ENCODE measurements at regions not wholly inside any gene's neighbourhood (a gene's known extent, or its start where the extent isn't known, plus 50 kb on each side); places are given as distances from the start of the nearest gene placed in this dataset.

DNA sequence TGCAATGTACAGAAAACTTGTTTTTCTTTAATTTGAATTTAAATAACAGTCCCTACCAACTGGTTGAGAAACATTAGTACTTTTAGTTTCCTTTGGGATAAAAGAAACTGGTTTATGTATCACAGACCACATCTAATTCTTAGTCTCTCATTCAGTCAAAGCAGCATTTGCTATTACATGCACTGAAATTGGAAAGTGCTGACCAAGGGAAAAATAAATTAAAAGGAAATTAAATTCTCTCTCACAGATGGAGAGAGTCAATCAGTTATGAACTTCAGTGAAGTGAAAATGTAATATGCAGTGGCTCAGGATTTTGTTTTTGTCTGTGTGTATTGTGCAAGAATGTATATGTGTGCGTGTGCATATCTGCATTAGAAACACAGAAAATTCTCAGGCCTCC is 121.7 kb downstream of the TUSC1 start:
- TF ChIP-seq, protein P1, sequence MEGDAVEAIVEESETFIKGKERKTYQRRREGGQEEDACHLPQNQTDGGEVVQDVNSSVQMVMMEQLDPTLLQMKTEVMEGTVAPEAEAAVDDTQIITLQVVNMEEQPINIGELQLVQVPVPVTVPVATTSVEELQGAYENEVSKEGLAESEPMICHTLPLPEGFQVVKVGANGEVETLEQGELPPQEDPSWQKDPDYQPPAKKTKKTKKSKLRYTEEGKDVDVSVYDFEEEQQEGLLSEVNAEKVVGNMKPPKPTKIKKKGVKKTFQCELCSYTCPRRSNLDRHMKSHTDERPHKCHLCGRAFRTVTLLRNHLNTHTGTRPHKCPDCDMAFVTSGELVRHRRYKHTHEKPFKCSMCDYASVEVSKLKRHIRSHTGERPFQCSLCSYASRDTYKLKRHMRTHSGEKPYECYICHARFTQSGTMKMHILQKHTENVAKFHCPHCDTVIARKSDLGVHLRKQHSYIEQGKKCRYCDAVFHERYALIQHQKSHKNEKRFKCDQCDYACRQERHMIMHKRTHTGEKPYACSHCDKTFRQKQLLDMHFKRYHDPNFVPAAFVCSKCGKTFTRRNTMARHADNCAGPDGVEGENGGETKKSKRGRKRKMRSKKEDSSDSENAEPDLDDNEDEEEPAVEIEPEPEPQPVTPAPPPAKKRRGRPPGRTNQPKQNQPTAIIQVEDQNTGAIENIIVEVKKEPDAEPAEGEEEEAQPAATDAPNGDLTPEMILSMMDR (IDR thresholded peaks at IDR 0.05) = no peak
- Mint-ChIP-seq H3K27me3 (no peaks in the 10 kb centered on the region), H3K4me3 (no peak overlapping the region), H3K9me3 (no peaks in the 10 kb centered on the region), H3K36me3 (ENCODE audit: low read depth) (no peaks in the 10 kb centered on the region), H3K4me1 (no peaks in the 10 kb centered on the region), H3K27ac (no peak overlapping the region)
- no peak for DNase-seq
- CTCF ChIA-PET = no interaction called here
- ATAC-seq (ENCODE audit: low read depth) = no peak
- POLR2A ChIA-PET = no interaction called here
- intact Hi-C loops (cut with micrococcal nuclease) = no loop called here

DNA sequence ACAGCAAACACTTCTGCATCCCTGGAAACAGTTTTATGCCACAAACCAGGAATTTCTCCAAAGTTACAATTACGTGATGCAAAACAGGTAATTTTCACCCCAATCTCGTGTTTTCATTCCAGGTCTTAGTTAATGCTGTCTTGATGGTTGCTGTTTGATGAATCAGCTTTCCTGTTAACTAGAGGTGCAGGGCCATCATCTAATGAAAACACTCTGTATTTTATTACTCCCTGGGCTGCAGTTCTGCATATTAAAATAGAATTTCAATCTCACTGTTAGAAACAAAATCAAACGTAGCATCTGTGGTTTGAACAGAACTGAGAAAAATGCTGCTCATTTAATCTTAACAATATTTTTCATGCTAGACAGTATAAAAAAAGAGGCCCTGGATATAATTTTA is 129.4 kb downstream of the TUSC1 start:
- Mint-ChIP-seq H3K4me1 (no peaks in the 10 kb centered on the region), H3K27ac (no peak overlapping the region), H3K36me3 (ENCODE audit: low read depth) (no peaks in the 10 kb centered on the region), H3K27me3 (no peaks in the 10 kb centered on the region), H3K4me3 (no peak overlapping the region), H3K9me3 (no peaks in the 10 kb centered on the region)
- TF ChIP-seq, protein P1 (IDR thresholded peaks at IDR 0.05) = no peak
- intact Hi-C loops (cut with micrococcal nuclease) = no loop called here
- DNase-seq (no peak), ATAC-seq (ENCODE audit: low read depth) (no peak)
- ChIA-PET CTCF (no interaction called here), POLR2A (no interaction called here)

DNA sequence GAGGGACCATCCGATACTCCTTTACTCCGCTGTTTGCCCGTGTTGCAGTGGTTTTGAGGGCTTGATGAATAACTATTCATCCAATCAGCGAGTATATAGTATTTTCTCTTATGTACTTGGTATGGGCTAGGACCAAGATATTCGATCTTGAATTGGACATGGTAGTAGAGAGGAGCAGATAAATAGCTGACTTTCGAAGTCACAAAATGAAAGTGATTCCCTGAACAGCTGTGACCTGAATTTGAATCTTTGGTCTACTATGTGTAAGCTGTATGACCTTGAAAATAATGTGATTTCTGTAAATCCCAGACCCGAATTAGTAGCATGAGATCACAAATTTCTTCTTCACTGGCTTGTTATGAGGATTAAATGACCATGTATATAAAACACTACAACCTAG is 134.4 kb downstream of the TUSC1 start:
- no peaks in the 10 kb centered on the region for H3K4me1 Mint-ChIP-seq
- POLR2A ChIA-PET = no interaction called here
- no peak overlapping the region for H3K27ac Mint-ChIP-seq
- H3K4me3 Mint-ChIP-seq = no peak overlapping the region
- TF ChIP-seq, protein P1 (IDR thresholded peaks at IDR 0.05) = no peak
- ATAC-seq (ENCODE audit: low read depth) = no peak
- no peak for DNase-seq
- CTCF ChIA-PET = no interaction called here
- H3K36me3 Mint-ChIP-seq (ENCODE audit: low read depth) = no peaks in the 10 kb centered on the region
- no peaks in the 10 kb centered on the region for H3K27me3 Mint-ChIP-seq
- intact Hi-C loops (cut with micrococcal nuclease) = no loop called here
- no peaks in the 10 kb centered on the region for H3K9me3 Mint-ChIP-seq

DNA sequence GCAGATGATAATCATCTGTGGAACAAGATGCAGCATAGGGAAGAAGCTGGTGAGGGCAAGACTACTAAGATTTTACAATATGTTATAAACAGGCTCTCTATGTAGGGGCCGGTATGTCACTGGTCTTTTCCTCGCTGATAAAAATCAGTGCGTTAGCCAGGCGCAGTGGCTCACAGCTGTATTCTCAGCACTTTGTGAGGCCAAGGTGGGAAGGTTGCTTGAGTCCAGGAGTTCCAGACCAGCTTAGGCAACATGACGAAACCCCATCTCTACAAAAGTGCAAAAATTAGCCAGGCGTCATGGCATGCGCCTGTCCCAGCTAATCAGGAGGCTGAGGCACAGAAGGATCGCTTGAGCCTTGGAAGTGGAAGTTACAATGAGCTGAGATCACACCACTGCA is 135.9 kb downstream of the TUSC1 start:
- intact Hi-C loops (cut with micrococcal nuclease) = no loop called here
- no peak overlapping the region for H3K27ac Mint-ChIP-seq
- no peak overlapping the region for H3K4me3 Mint-ChIP-seq
- ChIA-PET POLR2A (no interaction called here), CTCF (no interaction called here)
- H3K36me3 Mint-ChIP-seq (ENCODE audit: low read depth) = no peaks in the 10 kb centered on the region
- TF ChIP-seq, protein P1 (IDR thresholded peaks at IDR 0.05) = no peak
- DNase-seq (no peak), ATAC-seq (ENCODE audit: low read depth) (no peak)
- no peaks in the 10 kb centered on the region for H3K27me3 Mint-ChIP-seq
- H3K9me3 Mint-ChIP-seq = no peaks in the 10 kb centered on the region
- no peaks in the 10 kb centered on the region for H3K4me1 Mint-ChIP-seq

DNA sequence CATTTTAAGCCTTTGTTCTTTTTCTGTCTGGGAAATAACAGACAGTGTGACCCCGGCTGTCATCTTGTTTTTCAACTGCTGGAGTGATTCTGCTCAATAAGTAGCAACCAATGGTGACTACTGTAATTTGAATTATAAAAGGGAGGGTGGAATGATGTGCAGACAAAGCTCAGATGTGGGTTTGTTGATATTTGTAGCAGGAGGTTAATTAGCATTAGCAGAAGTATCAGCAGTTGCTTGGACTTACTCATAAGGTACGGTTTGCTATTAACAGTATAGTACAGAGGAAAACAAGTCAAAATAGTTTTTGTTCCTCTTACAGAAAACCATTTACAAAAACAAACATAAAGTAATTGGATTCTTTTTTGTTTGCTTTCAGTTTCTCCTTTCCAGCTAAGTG is 140.4 kb downstream of the TUSC1 start:
- ChIA-PET POLR2A (no interaction called here), CTCF (no interaction called here)
- DNase-seq = no peak
- ATAC-seq (ENCODE audit: low read depth) = no peak
- Mint-ChIP-seq H3K27me3 (no peaks in the 10 kb centered on the region), H3K27ac (no peak overlapping the region), H3K36me3 (ENCODE audit: low read depth) (no peaks in the 10 kb centered on the region), H3K9me3 (peaks cover 3% of the 10 kb centered on the region), H3K4me3 (no peak overlapping the region), H3K4me1 (no peaks in the 10 kb centered on the region)
- intact Hi-C loops (cut with micrococcal nuclease) = no loop called here
- TF ChIP-seq, protein P1 (IDR thresholded peaks at IDR 0.05) = no peak

Measured in activated B cell treated with CpG ODN at 0.5 μM for 24 hours (primary cell).